GM12874 (cell line): ENCODE measurements at regions not wholly inside any gene's neighbourhood (a gene's known extent, or its start where the extent isn't known, plus 50 kb on each side); places are given as distances from the start of the nearest gene placed in this dataset.

Source experiments
- TF ChIP-seq, protein P1 (sequence below): IDR thresholded peaks from 2 replicates; pipeline ENCODE4 v1.5.1; 2011; ENCODE audit warnings: low read depth, mild to moderate bottlenecking, control low read depth, low read length, moderate library complexity; ENCODE audit not compliant: insufficient read depth

DNA sequence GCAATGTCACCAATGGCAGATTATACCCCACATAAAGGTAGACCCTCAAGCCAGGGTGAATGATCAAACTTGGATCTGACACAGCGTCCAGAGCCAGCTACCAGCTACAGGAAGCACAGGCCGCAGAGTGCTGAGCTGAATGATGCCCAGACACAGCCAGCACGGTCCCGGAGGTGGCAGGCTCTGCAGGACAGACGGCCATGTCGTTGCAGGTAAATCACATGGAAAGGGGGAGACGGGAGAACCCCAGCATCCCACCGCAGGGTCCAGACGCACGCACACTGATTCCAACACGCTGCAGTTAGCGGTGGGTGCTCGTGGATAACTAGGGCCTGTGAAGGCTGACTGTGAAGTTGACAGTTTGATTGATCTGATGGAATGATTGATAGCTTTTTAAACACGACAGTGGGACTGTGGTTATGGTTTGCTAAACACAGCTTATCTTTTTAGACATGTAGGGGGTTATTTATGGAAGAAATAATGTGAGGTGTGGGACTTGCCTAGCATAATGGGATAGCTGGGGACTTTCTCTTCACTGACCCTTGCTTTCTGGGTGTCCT, 228.5 kb downstream of the ERMARD start:
- TF ChIP-seq, protein P1, sequence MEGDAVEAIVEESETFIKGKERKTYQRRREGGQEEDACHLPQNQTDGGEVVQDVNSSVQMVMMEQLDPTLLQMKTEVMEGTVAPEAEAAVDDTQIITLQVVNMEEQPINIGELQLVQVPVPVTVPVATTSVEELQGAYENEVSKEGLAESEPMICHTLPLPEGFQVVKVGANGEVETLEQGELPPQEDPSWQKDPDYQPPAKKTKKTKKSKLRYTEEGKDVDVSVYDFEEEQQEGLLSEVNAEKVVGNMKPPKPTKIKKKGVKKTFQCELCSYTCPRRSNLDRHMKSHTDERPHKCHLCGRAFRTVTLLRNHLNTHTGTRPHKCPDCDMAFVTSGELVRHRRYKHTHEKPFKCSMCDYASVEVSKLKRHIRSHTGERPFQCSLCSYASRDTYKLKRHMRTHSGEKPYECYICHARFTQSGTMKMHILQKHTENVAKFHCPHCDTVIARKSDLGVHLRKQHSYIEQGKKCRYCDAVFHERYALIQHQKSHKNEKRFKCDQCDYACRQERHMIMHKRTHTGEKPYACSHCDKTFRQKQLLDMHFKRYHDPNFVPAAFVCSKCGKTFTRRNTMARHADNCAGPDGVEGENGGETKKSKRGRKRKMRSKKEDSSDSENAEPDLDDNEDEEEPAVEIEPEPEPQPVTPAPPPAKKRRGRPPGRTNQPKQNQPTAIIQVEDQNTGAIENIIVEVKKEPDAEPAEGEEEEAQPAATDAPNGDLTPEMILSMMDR = no peak

DNA sequence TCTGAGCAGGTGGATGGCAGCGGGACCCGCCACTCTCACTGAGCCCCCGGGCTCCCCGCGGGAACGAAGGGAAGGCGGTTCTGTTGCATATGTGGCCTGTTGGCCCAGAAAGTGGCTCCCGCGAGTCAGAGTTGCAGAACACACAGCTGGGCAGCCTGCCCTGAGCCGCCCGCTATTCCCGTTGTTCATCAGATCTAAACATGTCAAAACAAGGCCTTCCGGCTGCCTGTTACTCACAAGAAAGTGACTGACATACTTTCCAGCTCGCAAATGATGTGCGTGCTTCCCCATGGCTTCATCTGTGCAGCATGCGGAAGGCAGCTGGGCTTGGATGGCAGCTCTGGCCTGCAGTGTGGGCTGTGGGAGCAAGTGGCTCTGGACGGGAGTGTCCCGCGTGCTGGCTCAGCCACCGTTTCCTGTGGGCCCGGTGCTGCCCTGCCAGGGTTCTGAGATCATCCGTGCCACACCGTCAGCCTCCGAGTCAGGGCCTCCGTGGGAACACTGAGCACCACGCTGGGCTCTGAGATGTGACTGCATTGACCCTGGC, 227.3 kb downstream of the ERMARD start:
- TF ChIP-seq, protein P1 = no peak

DNA sequence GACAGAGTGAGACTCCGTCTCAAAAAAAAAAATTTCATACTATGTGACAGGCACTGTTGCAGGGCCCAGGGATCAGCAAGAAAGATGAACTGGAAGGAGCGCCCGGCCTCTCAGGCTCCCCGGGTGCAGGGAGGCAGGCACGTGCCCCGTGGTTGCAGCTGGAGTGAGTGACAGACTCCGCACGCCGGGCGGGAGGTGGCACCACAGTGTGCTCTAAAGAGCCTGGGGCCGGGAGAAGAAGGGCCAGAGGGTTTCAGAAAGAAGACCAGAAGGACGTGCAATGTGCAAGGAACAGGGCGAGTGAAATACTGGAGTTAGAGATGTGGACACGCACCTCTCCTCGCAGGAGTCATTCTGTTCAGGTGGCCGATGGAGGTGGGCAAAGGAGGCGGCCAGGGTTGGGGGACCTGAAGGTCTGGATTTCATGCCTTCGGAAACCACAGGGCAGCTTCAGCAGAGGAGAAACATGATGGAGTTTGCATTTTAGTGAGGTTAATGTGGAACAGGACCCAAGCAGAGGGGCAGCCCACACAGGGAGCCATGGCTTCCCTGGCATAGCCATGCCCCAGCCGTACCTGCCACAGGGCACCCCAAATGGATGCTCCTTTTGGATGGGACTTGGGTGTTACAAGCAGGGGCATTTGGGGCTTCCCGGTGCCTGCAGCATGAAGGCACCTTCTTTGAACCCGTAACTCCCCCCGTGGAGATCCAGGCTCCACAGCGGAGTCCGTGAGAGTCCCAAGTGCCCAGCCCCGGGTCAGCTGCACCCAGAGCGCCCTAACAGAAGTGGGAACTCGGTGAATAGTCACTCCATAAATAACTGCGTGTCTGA, 226.2 kb downstream of the ERMARD start:
- TF ChIP-seq, protein P1 = no peak

DNA sequence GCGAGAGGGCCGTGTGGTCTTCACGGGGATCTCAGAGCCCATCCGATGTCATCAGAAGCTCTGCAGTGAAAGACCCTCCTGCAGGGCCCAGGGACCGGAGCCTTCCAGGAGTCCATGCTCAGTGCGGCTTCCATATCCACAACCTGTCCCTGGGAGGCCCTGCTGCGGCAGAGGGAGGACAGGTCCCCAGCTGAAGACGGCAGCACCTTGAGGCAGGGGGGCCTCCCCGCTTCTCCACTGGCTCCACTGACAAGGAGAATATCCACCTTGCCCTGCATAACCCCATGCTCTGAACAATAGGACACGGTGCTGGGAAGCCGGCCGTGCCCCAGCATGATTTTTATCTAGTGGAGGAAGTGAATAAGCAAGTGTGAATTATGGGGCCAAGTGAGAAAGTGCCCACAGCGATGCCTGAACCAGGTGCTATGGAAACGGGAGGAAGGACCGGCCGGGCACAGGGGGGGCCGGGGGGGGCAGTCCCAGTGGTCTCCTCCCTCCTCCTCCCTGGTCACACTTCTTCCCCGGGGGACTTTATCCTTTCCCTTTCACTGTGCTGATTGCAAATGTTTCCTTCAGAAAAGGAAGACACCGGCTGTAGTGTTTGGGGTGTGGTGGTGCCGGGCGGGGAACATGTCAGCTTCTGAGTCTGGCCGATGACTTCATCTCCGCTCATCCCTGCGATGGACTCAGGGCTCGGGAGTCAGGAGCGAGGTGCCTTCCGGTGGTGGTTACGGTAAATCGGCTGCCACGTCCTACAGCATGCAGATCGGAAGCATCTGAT, 225.1 kb downstream of the ERMARD start:
- TF ChIP-seq, protein P1 = no peak

DNA sequence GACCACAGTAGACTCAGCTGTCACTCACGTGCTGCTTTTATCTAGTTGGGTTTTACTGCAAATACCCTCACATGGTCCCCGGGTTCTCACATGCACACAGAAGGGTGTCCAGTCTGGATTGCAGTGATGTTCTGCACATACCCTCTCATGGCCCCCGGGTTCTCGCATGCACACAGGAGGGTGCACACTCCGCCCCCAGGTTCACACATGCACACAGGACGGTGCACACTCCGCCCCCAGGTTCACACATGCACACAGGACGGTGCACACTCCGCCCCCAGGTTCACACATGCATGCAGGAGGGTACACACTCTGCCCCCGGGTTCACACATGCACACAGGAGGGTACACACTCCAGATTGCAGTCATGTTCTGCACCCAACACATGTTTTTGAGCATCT, 224.3 kb downstream of the ERMARD start:
- TF ChIP-seq, protein P1 = no peak

DNA sequence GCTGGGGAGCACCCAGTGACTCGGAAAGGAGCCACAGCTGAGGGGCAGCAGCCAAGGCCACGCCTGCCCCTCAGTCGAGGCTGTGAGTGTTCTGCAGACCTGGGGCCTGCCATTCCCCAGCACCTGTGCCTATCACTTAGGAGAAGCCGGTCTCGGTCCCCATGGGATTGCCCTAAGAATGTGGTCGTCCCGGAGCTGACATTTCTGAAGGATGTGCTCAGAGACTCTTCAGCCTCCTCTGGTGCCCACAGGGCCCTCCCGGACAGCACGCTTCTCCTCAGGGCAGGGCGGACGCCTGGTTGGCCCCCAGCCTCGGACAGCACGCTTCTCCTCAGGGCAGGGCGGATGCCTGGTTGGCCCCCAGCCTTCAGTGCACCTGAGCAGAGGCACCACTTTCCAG, 223.9 kb downstream of the ERMARD start:
- TF ChIP-seq, protein P1 = no peak

DNA sequence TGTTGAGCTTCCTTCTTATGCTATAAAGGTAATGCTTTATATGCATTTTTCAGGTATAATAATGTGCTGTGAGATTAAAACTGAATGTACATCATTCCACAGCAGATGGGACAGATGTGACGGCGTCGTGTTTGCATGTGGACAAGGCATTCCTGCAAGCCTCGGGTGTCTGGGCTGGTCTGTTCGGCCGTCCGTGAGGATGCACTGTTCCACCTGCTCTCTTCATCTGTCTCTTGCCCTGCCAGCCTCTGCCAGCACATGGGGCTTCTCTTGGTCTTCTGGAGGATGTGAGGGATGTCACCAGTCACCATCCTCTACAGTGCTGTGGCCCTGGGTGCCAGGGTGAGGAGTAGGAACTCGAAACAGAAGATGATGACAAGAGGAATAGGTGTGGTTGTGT, 223.2 kb downstream of the ERMARD start:
- TF ChIP-seq, protein P1 = no peak
